ENCODE measurements at regions not wholly inside any gene's neighbourhood (a gene's known extent, or its start where the extent isn't known, plus 50 kb on each side); places are given as distances from the start of the nearest gene placed in this dataset.

DNA sequence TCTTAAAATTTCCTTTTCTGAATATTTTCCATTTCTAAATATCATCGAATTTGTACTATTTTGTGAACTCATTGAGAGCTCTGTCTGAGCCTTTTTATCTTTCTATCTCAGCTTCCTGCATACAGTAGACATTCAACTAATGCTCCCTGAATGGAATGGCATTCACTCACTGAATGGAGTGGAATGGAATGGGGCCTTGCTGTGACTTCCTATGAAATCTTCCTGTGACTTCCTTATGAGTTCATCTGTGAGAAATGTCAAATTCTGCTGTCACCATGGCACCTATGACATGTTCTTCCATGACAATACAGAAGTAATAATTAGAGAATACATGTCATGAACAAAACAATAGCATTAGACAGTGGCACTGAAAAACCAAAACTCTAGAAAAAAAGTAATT is 199.6 kb downstream of the NR4A2 start:
- no peaks in the 10 kb centered on the region for H3K9me3 ChIP-seq
- no peak overlapping the region for H3K27ac ChIP-seq
- no peak overlapping the region for H3K4me3 ChIP-seq
- DNase-seq (ENCODE audit: low read depth in 1 of 2, low spot score in 1 of 2) (no peak), FAIRE-seq (no peak), ATAC-seq (no peak)
- H3K4me1 ChIP-seq: no peaks in the 10 kb centered on the region
- H3K4me2 ChIP-seq: no peak overlapping the region
- TF ChIP-seq CHD4 (IDR thresholded peaks at IDR 0.05; ENCODE audit: borderline replicate concordance) (no peak), BHLHE40 (IDR thresholded peaks at IDR 0.05; ENCODE audit: low read depth, low read length) (no peak), MAZ (IDR thresholded peaks at IDR 0.05; ENCODE audit: borderline replicate concordance, low read depth, low read length) (no peak)
- WGBS (ENCODE audit: missing lambda C conversion rate): 20% methylated on average over 1 of the region's 1 CpG
- CTCF ChIA-PET: no interaction called here
- POLR2A ChIA-PET: no interaction called here

- no peak for FAIRE-seq
- no peak for ATAC-seq
- TF ChIP-seq MAZ (IDR thresholded peaks at IDR 0.05; ENCODE audit: borderline replicate concordance, low read depth, low read length) (no peak), KDM5A (IDR thresholded peaks at IDR 0.05) (no peak), RCOR1 (IDR thresholded peaks at IDR 0.05; ENCODE audit: low read depth, low read length) (no peak), FOXS1 (CRISPR knock-in tag; IDR thresholded peaks at IDR 0.05) (no peak), KDM1A (IDR thresholded peaks at IDR 0.05; ENCODE audit: low read depth) (no peak), RNF2 (IDR thresholded peaks at IDR 0.05; ENCODE audit: borderline replicate concordance, low read depth) (no peak), NR3C1 (IDR thresholded peaks at IDR 0.05) (no peak), JUNB (IDR thresholded peaks at IDR 0.05) (no peak), ZFP36 (IDR thresholded peaks at IDR 0.05; ENCODE audit: borderline replicate concordance, partially characterized antibody) (no peak), NFE2L2 (conservative IDR thresholded peaks at IDR 0.05; ENCODE audit: low read length) (no peak), PHF8 (IDR thresholded peaks at IDR 0.05; ENCODE audit: borderline replicate concordance, low read depth) (no peak), NPAS2 (CRISPR knock-in tag; IDR thresholded peaks at IDR 0.05; ENCODE audit: borderline replicate concordance) (no peak), POLR2A (IDR thresholded peaks at IDR 0.05; ENCODE audit: low read length) (no peak), CHD2 (IDR thresholded peaks at IDR 0.05; ENCODE audit: low read length, partially characterized antibody) (no peak), JUN (IDR thresholded peaks at IDR 0.05) (no peak)
- TF ChIP-seq, protein P1, sequence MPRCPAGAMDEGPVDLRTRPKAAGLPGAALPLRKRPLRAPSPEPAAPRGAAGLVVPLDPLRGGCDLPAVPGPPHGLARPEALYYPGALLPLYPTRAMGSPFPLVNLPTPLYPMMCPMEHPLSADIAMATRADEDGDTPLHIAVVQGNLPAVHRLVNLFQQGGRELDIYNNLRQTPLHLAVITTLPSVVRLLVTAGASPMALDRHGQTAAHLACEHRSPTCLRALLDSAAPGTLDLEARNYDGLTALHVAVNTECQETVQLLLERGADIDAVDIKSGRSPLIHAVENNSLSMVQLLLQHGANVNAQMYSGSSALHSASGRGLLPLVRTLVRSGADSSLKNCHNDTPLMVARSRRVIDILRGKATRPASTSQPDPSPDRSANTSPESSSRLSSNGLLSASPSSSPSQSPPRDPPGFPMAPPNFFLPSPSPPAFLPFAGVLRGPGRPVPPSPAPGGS (IDR thresholded peaks at IDR 0.05): no peak
Observed at GRCh38 chr2:156132130-156132529, 200.4 kb downstream of the NR4A2 start.

DNA sequence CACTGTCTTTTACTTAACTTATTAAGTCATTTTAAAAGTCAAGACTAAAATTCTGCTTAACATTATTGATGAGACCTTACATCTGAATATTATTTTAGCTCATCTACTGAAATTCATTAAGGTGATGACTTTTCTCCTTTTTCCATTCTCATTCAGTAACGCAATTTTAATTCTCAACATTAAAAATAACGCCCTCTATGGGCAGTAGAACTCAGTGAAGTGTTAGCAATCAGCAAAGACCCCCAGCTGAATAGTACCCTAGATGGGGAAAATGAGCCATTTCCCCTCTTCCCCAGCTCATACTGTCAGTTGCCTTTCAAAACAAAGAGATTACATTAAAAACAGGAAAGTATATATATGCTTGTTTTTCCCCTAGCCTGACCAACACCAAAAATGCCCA is 203.3 kb downstream of the NR4A2 start:
- DNase-seq (ENCODE audit: low read depth in 1 of 2, low spot score in 1 of 2) (no peak), ATAC-seq (no peak), FAIRE-seq (no peak)
- H3K4me2 ChIP-seq: no peak overlapping the region
- POLR2A ChIA-PET: no interaction called here
- no peak overlapping the region for H3K27ac ChIP-seq
- CTCF ChIA-PET: no interaction called here
- H3K4me3 ChIP-seq: no peak overlapping the region
- no peaks in the 10 kb centered on the region for H3K9me3 ChIP-seq
- H3K4me1 ChIP-seq: no peaks in the 10 kb centered on the region
- TF ChIP-seq, protein P2, sequence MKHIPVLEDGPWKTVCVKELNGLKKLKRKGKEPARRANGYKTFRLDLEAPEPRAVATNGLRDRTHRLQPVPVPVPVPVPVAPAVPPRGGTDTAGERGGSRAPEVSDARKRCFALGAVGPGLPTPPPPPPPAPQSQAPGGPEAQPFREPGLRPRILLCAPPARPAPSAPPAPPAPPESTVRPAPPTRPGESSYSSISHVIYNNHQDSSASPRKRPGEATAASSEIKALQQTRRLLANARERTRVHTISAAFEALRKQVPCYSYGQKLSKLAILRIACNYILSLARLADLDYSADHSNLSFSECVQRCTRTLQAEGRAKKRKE (CRISPR knock-in tag; IDR thresholded peaks at IDR 0.05; ENCODE audit: low read depth): no peak
- TF ChIP-seq PHF8 (IDR thresholded peaks at IDR 0.05; ENCODE audit: borderline replicate concordance, low read depth) (no peak), RCOR1 (IDR thresholded peaks at IDR 0.05; ENCODE audit: low read depth, low read length) (no peak), HEYL (CRISPR knock-in tag; IDR thresholded peaks at IDR 0.05) (no peak), HOXB5 (CRISPR knock-in tag; IDR thresholded peaks at IDR 0.05) (no peak), ZSCAN20 (CRISPR knock-in tag; IDR thresholded peaks at IDR 0.05) (no peak), EHF (CRISPR knock-in tag; IDR thresholded peaks at IDR 0.05) (no peak), MAFK (IDR thresholded peaks at IDR 0.05; ENCODE audit: partially characterized antibody) (no peak), SMC3 (IDR thresholded peaks at IDR 0.05) (no peak), HDAC2 (IDR thresholded peaks at IDR 0.05) (no peak), ESRRA (IDR thresholded peaks at IDR 0.05; ENCODE audit: borderline replicate concordance, low read length) (no peak), RAD21 (conservative IDR thresholded peaks at IDR 0.05 in 1 of 2, IDR thresholded peaks at IDR 0.05 in 1 of 2) (no peak)
- TF ChIP-seq, protein P3, sequence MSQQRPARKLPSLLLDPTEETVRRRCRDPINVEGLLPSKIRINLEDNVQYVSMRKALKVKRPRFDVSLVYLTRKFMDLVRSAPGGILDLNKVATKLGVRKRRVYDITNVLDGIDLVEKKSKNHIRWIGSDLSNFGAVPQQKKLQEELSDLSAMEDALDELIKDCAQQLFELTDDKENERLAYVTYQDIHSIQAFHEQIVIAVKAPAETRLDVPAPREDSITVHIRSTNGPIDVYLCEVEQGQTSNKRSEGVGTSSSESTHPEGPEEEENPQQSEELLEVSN (IDR thresholded peaks at IDR 0.05; ENCODE audit: borderline replicate concordance, low read depth): no peak
- WGBS (ENCODE audit: missing lambda C conversion rate): 36% methylated on average over 2 of the region's 2 CpGs

More at GRCh38 chr2:156132130-156132529, 200.4 kb downstream of the NR4A2 start:
- H3K4me3 ChIP-seq: no peak overlapping the region
- WGBS (ENCODE audit: missing lambda C conversion rate): 97% methylated on average over 2 of the region's 2 CpGs
- ChIA-PET POLR2A (no interaction called here), CTCF (no interaction called here)
- no peaks in the 10 kb centered on the region for H3K4me1 ChIP-seq
- no peak overlapping the region for H3K4me2 ChIP-seq
- no peaks in the 10 kb centered on the region for H3K9me3 ChIP-seq
- no peak overlapping the region for H3K27ac ChIP-seq
- DNase-seq (ENCODE audit: low read depth in 1 of 2, low spot score in 1 of 2): no peak

Data from A549 (cell line).